Peyer's patch (tissue), 4 donors: ENCODE measurements at regions not wholly inside any gene's neighbourhood (a gene's known extent, or its start where the extent isn't known, plus 50 kb on each side); places are given as distances from the start of the nearest gene placed in this dataset.
A peak's percentile ranks its signal among the peaks of the same experiment; 100 is the strongest.
"Not testable (repeated sequence)": the region's sequence is repeated elsewhere in the genome, so short reads cannot be mapped to it uniquely, and the experiment has no call there.

Experiments used
- DNase-seq, 3 donors: peaks; one replicate each; pipeline ENCODE4 v3.0.0-alpha.2; 2017 to 2019
- H3K27ac ChIP-seq, 4 donors: fragments of 200-600 bp; sonication (generic); one replicate each; pipeline ENCODE4 v1.5.1; 2016 to 2019
- H3K27me3 ChIP-seq, 2 donors: fragments of 200-600 bp; sonication (generic); one replicate each; pipeline ENCODE4 v1.5.1; 2019
- H3K36me3 ChIP-seq, 3 donors: fragments of 200-600 bp; sonication (generic); one replicate each; pipeline ENCODE4 v1.5.1; 2016 to 2019
- H3K4me1 ChIP-seq, 4 donors: fragments of 200-600 bp; sonication (generic); one replicate each; pipeline ENCODE4 v1.5.1; 2016 to 2019
- H3K4me3 ChIP-seq, 4 donors: fragments of 200-600 bp; sonication (generic); 1 replicate in 3 of 4; 2 replicates in 1 of 4; pipeline ENCODE4 v1.5.1; 2016 to 2019; ENCODE audit warnings: mild to moderate bottlenecking in 1 of 4
- H3K9me3 ChIP-seq, 4 donors: fragments of 200-600 bp; sonication (generic); one replicate each; pipeline ENCODE4 v1.5.1; 2016 to 2019; ENCODE audit warnings: mild to moderate bottlenecking in 1 of 4

- H3K9me3 ChIP-seq, H3K4me3 ChIP-seq, H3K27me3 ChIP-seq, H3K27ac ChIP-seq, DNase-seq, H3K36me3 ChIP-seq: not testable (repeated sequence)
- peaks cover 0 to 10% (median 0%) of the 10 kb centered on the region in 4 donors for H3K4me1 ChIP-seq
These were observed 81.5 kb downstream of the TRIM69 start for GRCh38 chr15:44817797-44818196.

GRCh38 chr15:44819331-44819987 is 83.1 kb downstream of the TRIM69 start:
- H3K27me3 ChIP-seq, H3K36me3 ChIP-seq, DNase-seq, H3K4me1 ChIP-seq, H3K9me3 ChIP-seq, H3K27ac ChIP-seq, H3K4me3 ChIP-seq: not testable (repeated sequence)

- H3K27ac ChIP-seq, DNase-seq: not testable (repeated sequence)
These were observed 84.2 kb downstream of the TRIM69 start for GRCh38 chr15:44820535-44820934.

GRCh38 chr15:44820967-44821366 is 84.6 kb downstream of the TRIM69 start:
- not testable (repeated sequence) for H3K4me3 ChIP-seq, H3K9me3 ChIP-seq, H3K27me3 ChIP-seq, H3K36me3 ChIP-seq, DNase-seq, H3K27ac ChIP-seq, H3K4me1 ChIP-seq

More at GRCh38 chr15:44820535-44820934, 84.2 kb downstream of the TRIM69 start:
- not testable (repeated sequence) for H3K4me1 ChIP-seq, H3K9me3 ChIP-seq, H3K36me3 ChIP-seq, H3K27me3 ChIP-seq, H3K4me3 ChIP-seq

- H3K27ac ChIP-seq, DNase-seq, H3K36me3 ChIP-seq, H3K27me3 ChIP-seq, H3K4me3 ChIP-seq, H3K9me3 ChIP-seq, H3K4me1 ChIP-seq: not testable (repeated sequence)
These were observed 88.2 kb downstream of the TRIM69 start for GRCh38 chr15:44824277-44825145.

- H3K9me3 ChIP-seq, H3K4me3 ChIP-seq, H3K27me3 ChIP-seq, H3K27ac ChIP-seq, H3K36me3 ChIP-seq, DNase-seq, H3K4me1 ChIP-seq: not testable (repeated sequence)
These were observed 90.3 kb downstream of the TRIM69 start for GRCh38 chr15:44826583-44826982.

GRCh38 chr15:44828229-44828914 is 92.0 kb downstream of the TRIM69 start:
- not testable (repeated sequence) for H3K4me3 ChIP-seq, DNase-seq, H3K27me3 ChIP-seq, H3K27ac ChIP-seq, H3K36me3 ChIP-seq, H3K9me3 ChIP-seq, H3K4me1 ChIP-seq

GRCh38 chr15:44829150-44829549 is 92.8 kb downstream of the TRIM69 start:
- H3K4me3 ChIP-seq, H3K9me3 ChIP-seq, DNase-seq, H3K36me3 ChIP-seq, H3K4me1 ChIP-seq, H3K27me3 ChIP-seq: not testable (repeated sequence)
- peak overlapping the region in 1 of 4 donors; percentile 82 for H3K27ac ChIP-seq

GRCh38 chr15:44830692-44831408 is 94.5 kb downstream of the TRIM69 start:
- not testable (repeated sequence) for H3K4me3 ChIP-seq
- peak in 2 of 3 donors; percentile 58 to 73 for DNase-seq

GRCh38 chr15:44831409-44831741 is 95.0 kb downstream of the TRIM69 start:
- not testable (repeated sequence) for H3K36me3 ChIP-seq, DNase-seq, H3K4me1 ChIP-seq, H3K4me3 ChIP-seq, H3K9me3 ChIP-seq, H3K27me3 ChIP-seq
- peak overlapping the region in 3 of 4 donors; percentile 22 to 82 (median 62) for H3K27ac ChIP-seq

More at GRCh38 chr15:44830692-44831408, 94.5 kb downstream of the TRIM69 start:
- H3K27me3 ChIP-seq, H3K36me3 ChIP-seq, H3K9me3 ChIP-seq, H3K4me1 ChIP-seq: not testable (repeated sequence)
- peak overlapping the region in 3 of 4 donors; percentile 22 to 82 (median 62) for H3K27ac ChIP-seq

- not testable (repeated sequence) for H3K9me3 ChIP-seq, H3K4me1 ChIP-seq, H3K4me3 ChIP-seq, H3K27me3 ChIP-seq, H3K27ac ChIP-seq, H3K36me3 ChIP-seq, DNase-seq
These were observed 95.8 kb downstream of the TRIM69 start for GRCh38 chr15:44832133-44832532.

- H3K27me3 ChIP-seq, H3K36me3 ChIP-seq, DNase-seq, H3K4me3 ChIP-seq, H3K4me1 ChIP-seq, H3K27ac ChIP-seq, H3K9me3 ChIP-seq: not testable (repeated sequence)
These were observed 96.8 kb downstream of the TRIM69 start for GRCh38 chr15:44833081-44833480.

- DNase-seq, H3K36me3 ChIP-seq, H3K4me3 ChIP-seq, H3K27ac ChIP-seq, H3K9me3 ChIP-seq, H3K27me3 ChIP-seq, H3K4me1 ChIP-seq: not testable (repeated sequence)
These were observed 97.4 kb downstream of the TRIM69 start for GRCh38 chr15:44833761-44834160.

- not testable (repeated sequence) for H3K27ac ChIP-seq, DNase-seq, H3K9me3 ChIP-seq, H3K4me1 ChIP-seq, H3K27me3 ChIP-seq, H3K4me3 ChIP-seq, H3K36me3 ChIP-seq
These were observed 98.8 kb downstream of the TRIM69 start for GRCh38 chr15:44835082-44835481.
